ENCODE measurements at regions not wholly inside any gene's neighbourhood (a gene's known extent, or its start where the extent isn't known, plus 50 kb on each side); places are given as distances from the start of the nearest gene placed in this dataset.

GRCh38 chr15:95948411-95948810 lies 382.1 kb upstream of the NR2F2 start:
- DNase-seq = no peak

- no peak for DNase-seq
Observed at GRCh38 chr15:95953032-95953431, 377.5 kb upstream of the NR2F2 start.

GRCh38 chr15:95957861-95958260 lies 372.6 kb upstream of the NR2F2 start:
- no peak for DNase-seq

GRCh38 chr15:95958382-95958781 lies 372.1 kb upstream of the NR2F2 start:
- no peak for DNase-seq

- DNase-seq = no peak
Observed at GRCh38 chr15:95968856-95969255, 361.6 kb upstream of the NR2F2 start.

- no peak for DNase-seq
Observed at GRCh38 chr15:95970326-95970725, 360.2 kb upstream of the NR2F2 start.

GRCh38 chr15:95972041-95972553 lies 358.4 kb upstream of the NR2F2 start:
- DNase-seq = no peak

- no peak for DNase-seq
Observed at GRCh38 chr15:95972812-95973211, 357.7 kb upstream of the NR2F2 start.

GRCh38 chr15:95973566-95974256 lies 356.8 kb upstream of the NR2F2 start:
- no peak for DNase-seq

GRCh38 chr15:95975212-95975611 lies 355.3 kb upstream of the NR2F2 start:
- DNase-seq = no peak

- no peak for DNase-seq
Observed at GRCh38 chr15:95979286-95979685, 351.2 kb upstream of the NR2F2 start.

- DNase-seq = no peak
Observed at GRCh38 chr15:95981209-95981608, 349.3 kb upstream of the NR2F2 start.

GRCh38 chr15:95987299-95987698 lies 343.2 kb upstream of the NR2F2 start:
- no peak for DNase-seq

GRCh38 chr15:95987886-95988573 lies 342.5 kb upstream of the NR2F2 start:
- DNase-seq = no peak

- no peak for DNase-seq
Observed at GRCh38 chr15:95988574-95988887, 342.0 kb upstream of the NR2F2 start.

GRCh38 chr15:95989392-95989791 lies 341.1 kb upstream of the NR2F2 start:
- no peak for DNase-seq

GRCh38 chr15:95990833-95991232 lies 339.7 kb upstream of the NR2F2 start:
- DNase-seq = no peak

- DNase-seq = no peak
Observed at GRCh38 chr15:95994418-95994817, 336.1 kb upstream of the NR2F2 start.

- no peak for DNase-seq
Observed at GRCh38 chr15:95995375-95996168, 334.9 kb upstream of the NR2F2 start.

GRCh38 chr15:95996494-95996893 lies 334.0 kb upstream of the NR2F2 start:
- peak; percentile 6 for DNase-seq

GRCh38 chr15:95998935-95999334 lies 331.6 kb upstream of the NR2F2 start:
- DNase-seq = no peak

GRCh38 chr15:96002890-96003859 lies 327.3 kb upstream of the NR2F2 start:
- DNase-seq = no peak

- no peak for DNase-seq
Observed at GRCh38 chr15:96005906-96006305, 324.6 kb upstream of the NR2F2 start.

Measured in CD4-positive, alpha-beta T cell treated with Interleukin-12 subunit alpha and Interleukin-12 subunit beta, for 1 hour (primary cell).